ENCODE measurements at regions not wholly inside any gene's neighbourhood (a gene's known extent, or its start where the extent isn't known, plus 50 kb on each side); places are given as distances from the start of the nearest gene placed in this dataset.

GRCh38 chr14:101643651-101644050, 82.4 kb downstream of the DIO3 start:
- Histone ChIP-seq H3K9me3 (no peaks in the 10 kb centered on the region), H3K36me3 (ENCODE audit: control insufficient read depth, insufficient read depth, low read length) (no peaks in the 10 kb centered on the region), H3K27me3 (replicated peaks; ENCODE audit: control insufficient read depth, insufficient read depth, low read length) (no peaks in the 10 kb centered on the region), H3K4me1 (no peaks in the 10 kb centered on the region), H3K4me3 (ENCODE audit: low read depth, low read length) (no peak overlapping the region)
- intact Hi-C loops (cut with micrococcal nuclease; ENCODE audit: unreplicated experiment), result no loop called here
- Mint-ChIP-seq H3K36me3 (ENCODE audit: insufficient read depth, unreplicated experiment) (no peaks in the 10 kb centered on the region), H3K27me3 (ENCODE audit: insufficient read depth, unreplicated experiment) (peaks cover 16% of the 10 kb centered on the region), H3K4me1 (ENCODE audit: low read depth, unreplicated experiment) (no peaks in the 10 kb centered on the region), H3K9me3 (ENCODE audit: unreplicated experiment) (peaks cover 10% of the 10 kb centered on the region), H3K4me3 (ENCODE audit: unreplicated experiment) (no peak overlapping the region), H3K27ac (ENCODE audit: unreplicated experiment) (no peak overlapping the region)
- POLR2A ChIA-PET, result no interaction called here
- no peak for TF ChIP-seq CTCF (IDR thresholded peaks at IDR 0.05; ENCODE audit: insufficient read depth in 1 of 2, low read depth in 1 of 2, low read length in 1 of 2, severe bottlenecking in 1 of 2, unreplicated experiment in 1 of 2)
- CTCF ChIA-PET, result no interaction called here
- BruUV-seq (replicated peaks), result no TSS peak
- DNase-seq, result no peak

GRCh38 chr14:101654051-101654450, 92.8 kb downstream of the DIO3 start:
- CTCF ChIA-PET, result no interaction called here
- TF ChIP-seq CTCF (IDR thresholded peaks at IDR 0.05; ENCODE audit: insufficient read depth in 1 of 2, low read depth in 1 of 2, low read length in 1 of 2, severe bottlenecking in 1 of 2, unreplicated experiment in 1 of 2), result no peak

GRCh38 chr14:101657372-101657771, 96.1 kb downstream of the DIO3 start:
- DNase-seq, result no peak
- Mint-ChIP-seq H3K27ac (ENCODE audit: unreplicated experiment) (no peak overlapping the region), H3K36me3 (ENCODE audit: insufficient read depth, unreplicated experiment) (no peaks in the 10 kb centered on the region), H3K4me3 (ENCODE audit: unreplicated experiment) (no peak overlapping the region), H3K27me3 (ENCODE audit: insufficient read depth, unreplicated experiment) (peaks cover 13% of the 10 kb centered on the region), H3K9me3 (ENCODE audit: unreplicated experiment) (no peaks in the 10 kb centered on the region), H3K4me1 (ENCODE audit: low read depth, unreplicated experiment) (no peaks in the 10 kb centered on the region)
- Histone ChIP-seq H3K4me3 (ENCODE audit: low read depth, low read length) (no peak overlapping the region), H3K9me3 (no peaks in the 10 kb centered on the region), H3K4me1 (no peaks in the 10 kb centered on the region), H3K36me3 (ENCODE audit: control insufficient read depth, insufficient read depth, low read length) (no peaks in the 10 kb centered on the region), H3K27me3 (replicated peaks; ENCODE audit: control insufficient read depth, insufficient read depth, low read length) (no peaks in the 10 kb centered on the region)
- no TSS peak for BruUV-seq (replicated peaks)
- ChIA-PET POLR2A (no interaction called here), CTCF (no interaction called here)
- no peak for TF ChIP-seq CTCF (IDR thresholded peaks at IDR 0.05; ENCODE audit: insufficient read depth in 1 of 2, low read depth in 1 of 2, low read length in 1 of 2, severe bottlenecking in 1 of 2, unreplicated experiment in 1 of 2)
- intact Hi-C loops (cut with micrococcal nuclease; ENCODE audit: unreplicated experiment), result no loop called here

More at GRCh38 chr14:101654051-101654450, 92.8 kb downstream of the DIO3 start:
- Mint-ChIP-seq H3K27ac (ENCODE audit: unreplicated experiment) (no peak overlapping the region), H3K9me3 (ENCODE audit: unreplicated experiment) (no peaks in the 10 kb centered on the region), H3K4me3 (ENCODE audit: unreplicated experiment) (no peak overlapping the region), H3K4me1 (ENCODE audit: low read depth, unreplicated experiment) (no peaks in the 10 kb centered on the region), H3K27me3 (ENCODE audit: insufficient read depth, unreplicated experiment) (peaks cover 15% of the 10 kb centered on the region), H3K36me3 (ENCODE audit: insufficient read depth, unreplicated experiment) (no peaks in the 10 kb centered on the region)
- Histone ChIP-seq H3K4me3 (ENCODE audit: low read depth, low read length) (no peak overlapping the region), H3K36me3 (ENCODE audit: control insufficient read depth, insufficient read depth, low read length) (no peaks in the 10 kb centered on the region), H3K4me1 (no peaks in the 10 kb centered on the region), H3K9me3 (no peaks in the 10 kb centered on the region), H3K27me3 (replicated peaks; ENCODE audit: control insufficient read depth, insufficient read depth, low read length) (no peaks in the 10 kb centered on the region)
- POLR2A ChIA-PET, result no interaction called here
- intact Hi-C loops (cut with micrococcal nuclease; ENCODE audit: unreplicated experiment), result no loop called here
- BruUV-seq (replicated peaks), result no TSS peak
- no peak for DNase-seq

Measured in Caco-2 (cell line).